NT2/D1 (cell line): ENCODE measurements at regions not wholly inside any gene's neighbourhood (a gene's known extent, or its start where the extent isn't known, plus 50 kb on each side); places are given as distances from the start of the nearest gene placed in this dataset.

Source experiments
- DNase-seq: peaks from one replicate; pipeline ENCODE4 v3.0.0-alpha.2; 2011; ENCODE audit warnings: low read depth, low spot score
- H3K27me3 ChIP-seq: 2 replicates; pipeline ENCODE4 v1.6.0; 2011; ENCODE audit warnings: mild to moderate bottlenecking; ENCODE audit not compliant: insufficient read length, insufficient read depth
- H3K36me3 ChIP-seq: 2 replicates; pipeline ENCODE4 v1.6.1; 2011; ENCODE audit warnings: mild to moderate bottlenecking, low read length, mixed read lengths; ENCODE audit not compliant: insufficient read depth, insufficient read length
- H3K4me1 ChIP-seq: 2 replicates; pipeline ENCODE4 v1.5.1; 2011; ENCODE audit not compliant: insufficient read depth, insufficient read length
- H3K4me3 ChIP-seq: 2 replicates; pipeline ENCODE4 v1.5.1; 2011; ENCODE audit warnings: low read depth; ENCODE audit not compliant: insufficient read length
- H3K9ac ChIP-seq: 2 replicates; pipeline ENCODE4 v1.6.0; 2011; ENCODE audit warnings: low read depth; ENCODE audit not compliant: insufficient read length
- H3K9me3 ChIP-seq: 2 replicates; pipeline ENCODE4 v1.5.1; 2011; ENCODE audit warnings: mild to moderate bottlenecking, low read length; ENCODE audit not compliant: insufficient read depth
- SUZ12 ChIP-seq: IDR thresholded peaks from 2 replicates; pipeline ENCODE4 v1.6.1; 2011; ENCODE audit not compliant: insufficient read length, insufficient read depth; ENCODE audit errors: extremely low read depth
- YY1 ChIP-seq: IDR thresholded peaks from 2 replicates; pipeline ENCODE4 v1.6.1; 2011; ENCODE audit not compliant: insufficient read length, insufficient read depth
- ZNF274 ChIP-seq: IDR thresholded peaks from 2 replicates; pipeline ENCODE4 v1.6.1; 2011; ENCODE audit warnings: mild to moderate bottlenecking, low read depth, low read length

- no peaks in the 10 kb centered on the region for H3K9me3 ChIP-seq
- H3K27me3 ChIP-seq, result no peaks in the 10 kb centered on the region
- no peaks in the 10 kb centered on the region for H3K36me3 ChIP-seq
- TF ChIP-seq YY1 (no peak), SUZ12 (no peak), ZNF274 (no peak)
- H3K9ac ChIP-seq, result no peak overlapping the region
- no peaks in the 10 kb centered on the region for H3K4me1 ChIP-seq
- no peak overlapping the region for H3K4me3 ChIP-seq
- no peak for DNase-seq
These were observed 514.0 kb upstream of the CDH2 start for GRCh38 chr18:28690836-28691495.

GRCh38 chr18:28690100-28690499 is 513.2 kb upstream of the CDH2 start:
- H3K36me3 ChIP-seq, result no peaks in the 10 kb centered on the region
- H3K9me3 ChIP-seq, result no peaks in the 10 kb centered on the region
- H3K9ac ChIP-seq, result no peak overlapping the region
- TF ChIP-seq ZNF274 (no peak), YY1 (no peak), SUZ12 (no peak)
- no peaks in the 10 kb centered on the region for H3K27me3 ChIP-seq
- DNase-seq, result no peak
- no peak overlapping the region for H3K4me3 ChIP-seq
- H3K4me1 ChIP-seq, result no peaks in the 10 kb centered on the region

- DNase-seq, result no peak
- no peaks in the 10 kb centered on the region for H3K4me1 ChIP-seq
- no peaks in the 10 kb centered on the region for H3K27me3 ChIP-seq
- H3K9ac ChIP-seq, result no peak overlapping the region
- no peaks in the 10 kb centered on the region for H3K36me3 ChIP-seq
- H3K4me3 ChIP-seq, result no peak overlapping the region
- TF ChIP-seq SUZ12, result no peak
- TF ChIP-seq ZNF274, result no peak
- TF ChIP-seq YY1, result no peak
- H3K9me3 ChIP-seq, result no peaks in the 10 kb centered on the region
These were observed 512.7 kb upstream of the CDH2 start for GRCh38 chr18:28689588-28689987.

- Histone ChIP-seq H3K36me3 (no peaks in the 10 kb centered on the region), H3K27me3 (no peaks in the 10 kb centered on the region), H3K9ac (no peak overlapping the region), H3K4me3 (no peak overlapping the region), H3K9me3 (no peaks in the 10 kb centered on the region), H3K4me1 (no peaks in the 10 kb centered on the region)
- no peak for TF ChIP-seq ZNF274
- no peak for TF ChIP-seq SUZ12
- no peak for TF ChIP-seq YY1
- DNase-seq, result no peak
These were observed 507.9 kb upstream of the CDH2 start for GRCh38 chr18:28684746-28685355.

GRCh38 chr18:28682912-28683311 is 506.0 kb upstream of the CDH2 start:
- H3K4me1 ChIP-seq, result no peaks in the 10 kb centered on the region
- no peaks in the 10 kb centered on the region for H3K9me3 ChIP-seq
- no peaks in the 10 kb centered on the region for H3K27me3 ChIP-seq
- H3K36me3 ChIP-seq, result no peaks in the 10 kb centered on the region
- H3K4me3 ChIP-seq, result no peak overlapping the region
- TF ChIP-seq YY1, result no peak
- TF ChIP-seq ZNF274, result no peak
- TF ChIP-seq SUZ12, result no peak
- H3K9ac ChIP-seq, result no peak overlapping the region
- DNase-seq, result no peak

- DNase-seq, result no peak
- H3K4me3 ChIP-seq, result no peak overlapping the region
- no peaks in the 10 kb centered on the region for H3K9me3 ChIP-seq
- no peaks in the 10 kb centered on the region for H3K36me3 ChIP-seq
- TF ChIP-seq ZNF274 (no peak), YY1 (no peak), SUZ12 (no peak)
- H3K4me1 ChIP-seq, result no peaks in the 10 kb centered on the region
- H3K27me3 ChIP-seq, result no peaks in the 10 kb centered on the region
- H3K9ac ChIP-seq, result no peak overlapping the region
These were observed 492.2 kb upstream of the CDH2 start for GRCh38 chr18:28669165-28669564.

- H3K36me3 ChIP-seq, result no peaks in the 10 kb centered on the region
- no peak overlapping the region for H3K9ac ChIP-seq
- DNase-seq, result no peak
- H3K4me3 ChIP-seq, result no peak overlapping the region
- no peaks in the 10 kb centered on the region for H3K27me3 ChIP-seq
- H3K4me1 ChIP-seq, result no peaks in the 10 kb centered on the region
- no peak for TF ChIP-seq ZNF274
- H3K9me3 ChIP-seq, result no peaks in the 10 kb centered on the region
These were observed 489.3 kb upstream of the CDH2 start for GRCh38 chr18:28666216-28666615.
